ENCODE measurements at regions not wholly inside any gene's neighbourhood (a gene's known extent, or its start where the extent isn't known, plus 50 kb on each side); places are given as distances from the start of the nearest gene placed in this dataset.

DNA sequence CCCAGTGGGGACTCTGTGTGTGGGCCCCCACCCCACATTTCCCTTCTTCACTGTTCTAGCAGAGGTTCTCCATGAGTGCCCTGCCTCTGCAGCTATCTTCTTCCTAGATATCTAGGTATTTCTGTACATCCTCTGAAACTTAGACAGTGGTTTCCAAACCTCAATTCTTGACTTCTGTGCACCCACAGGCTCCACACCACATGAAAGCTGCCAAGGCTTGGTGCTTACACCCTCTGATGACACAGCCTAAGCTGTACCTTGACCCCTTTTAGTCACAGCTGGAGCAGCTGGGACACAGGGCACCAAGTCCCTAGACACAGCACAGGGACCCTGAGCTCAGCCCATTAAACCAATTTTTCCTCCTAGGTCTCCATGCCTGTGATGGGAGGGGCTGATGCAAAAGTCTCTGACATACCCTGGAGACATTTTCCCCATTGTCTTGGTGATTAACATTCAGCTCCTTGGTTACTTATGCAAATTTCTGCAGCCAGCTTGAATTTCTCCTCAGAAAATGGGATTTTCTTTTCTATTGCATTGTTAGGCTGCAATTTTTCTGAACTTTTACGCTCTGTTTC lies 304.5 kb downstream of the OTOL1 start:
- DNase-seq (ENCODE audit: low spot score) = no peak
- Mint-ChIP-seq H3K4me3 (no peak overlapping the region), H3K27ac (no peak overlapping the region), H3K9me3 (peaks cover 3% of the 10 kb centered on the region), H3K36me3 (ENCODE audit: low read depth) (no peaks in the 10 kb centered on the region), H3K4me1 (ENCODE audit: low read depth) (no peaks in the 10 kb centered on the region), H3K27me3 (ENCODE audit: insufficient read depth) (no peaks in the 10 kb centered on the region)
- intact Hi-C loops (cut with micrococcal nuclease) = loop anchor here (2.0 kb wide), 1 partner anchor 30 kb away; no protein-coding TSS in a partner anchor

DNA sequence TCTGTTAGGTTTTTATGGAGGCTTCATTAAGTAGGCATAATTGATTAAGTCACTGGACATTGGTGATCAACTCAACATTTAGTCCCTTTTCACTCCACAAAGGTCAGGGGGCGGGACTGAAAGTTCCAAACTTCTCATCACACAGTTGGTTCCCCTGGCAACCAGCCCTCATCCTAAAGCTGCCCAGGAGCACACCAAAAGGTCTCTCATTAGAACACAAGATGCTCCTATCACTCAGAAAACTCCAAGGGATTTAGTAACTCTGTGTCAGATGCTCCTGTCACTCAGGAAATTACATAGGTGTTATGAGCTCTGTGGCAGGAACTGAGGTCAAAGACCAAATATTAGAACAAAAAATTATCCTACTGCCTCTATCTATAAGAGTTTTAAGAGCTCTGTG lies 321.5 kb downstream of the OTOL1 start:
- no peak overlapping the region for H3K27ac Mint-ChIP-seq
- no peaks in the 10 kb centered on the region for H3K36me3 Mint-ChIP-seq (ENCODE audit: low read depth)
- H3K4me3 Mint-ChIP-seq = no peak overlapping the region
- no peak for DNase-seq (ENCODE audit: low spot score)
- intact Hi-C loops (cut with micrococcal nuclease) = no loop called here
- H3K4me1 Mint-ChIP-seq (ENCODE audit: low read depth) = no peaks in the 10 kb centered on the region
- no peaks in the 10 kb centered on the region for H3K27me3 Mint-ChIP-seq (ENCODE audit: insufficient read depth)
- no peaks in the 10 kb centered on the region for H3K9me3 Mint-ChIP-seq

DNA sequence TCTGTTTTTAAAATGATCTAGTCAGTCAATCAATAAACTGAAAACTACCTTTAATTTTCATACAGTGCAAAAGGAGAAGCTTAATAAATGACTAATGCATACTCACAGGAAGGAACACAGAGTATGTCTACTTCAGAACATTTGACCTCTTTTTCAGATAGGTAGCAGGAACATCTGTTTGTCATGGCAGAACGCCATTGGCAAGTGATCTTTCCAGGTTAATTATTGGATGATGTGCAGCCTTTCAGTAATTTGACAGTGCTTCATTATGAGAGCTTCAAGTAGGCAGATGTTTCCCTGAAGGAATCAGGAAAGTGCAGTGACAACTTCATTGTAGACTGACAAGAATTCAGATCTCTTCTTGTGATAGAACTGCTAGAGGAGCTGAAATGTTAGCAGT lies 325.0 kb downstream of the OTOL1 start:
- Mint-ChIP-seq H3K27ac (no peak overlapping the region), H3K36me3 (ENCODE audit: low read depth) (no peaks in the 10 kb centered on the region), H3K27me3 (ENCODE audit: insufficient read depth) (no peaks in the 10 kb centered on the region), H3K4me1 (ENCODE audit: low read depth) (no peaks in the 10 kb centered on the region), H3K4me3 (no peak overlapping the region), H3K9me3 (no peaks in the 10 kb centered on the region)
- no peak for DNase-seq (ENCODE audit: low spot score)
- intact Hi-C loops (cut with micrococcal nuclease) = no loop called here

DNA sequence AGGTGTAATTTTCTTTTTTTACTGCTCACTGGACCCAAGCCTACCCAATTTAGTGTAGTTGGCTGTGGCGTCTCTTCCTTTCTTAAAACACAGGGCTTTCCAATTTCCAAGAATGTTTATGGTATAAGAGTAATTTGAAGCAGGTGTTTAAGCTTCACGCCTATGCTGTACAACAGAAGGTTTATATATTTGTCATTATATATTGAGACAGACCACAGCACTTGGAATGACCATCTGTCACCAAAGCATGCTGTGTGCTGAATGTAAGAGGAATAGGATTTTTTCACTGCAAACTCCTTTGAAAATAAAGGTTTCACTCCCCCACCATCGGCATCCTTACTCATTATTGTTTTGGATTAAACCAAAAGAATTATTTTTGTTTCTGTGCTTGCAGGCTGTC lies 325.7 kb downstream of the OTOL1 start:
- intact Hi-C loops (cut with micrococcal nuclease) = no loop called here
- Mint-ChIP-seq H3K27ac (no peak overlapping the region), H3K9me3 (no peaks in the 10 kb centered on the region), H3K4me3 (no peak overlapping the region), H3K36me3 (ENCODE audit: low read depth) (no peaks in the 10 kb centered on the region), H3K4me1 (ENCODE audit: low read depth) (no peaks in the 10 kb centered on the region), H3K27me3 (ENCODE audit: insufficient read depth) (no peaks in the 10 kb centered on the region)
- DNase-seq (ENCODE audit: low spot score) = no peak

DNA sequence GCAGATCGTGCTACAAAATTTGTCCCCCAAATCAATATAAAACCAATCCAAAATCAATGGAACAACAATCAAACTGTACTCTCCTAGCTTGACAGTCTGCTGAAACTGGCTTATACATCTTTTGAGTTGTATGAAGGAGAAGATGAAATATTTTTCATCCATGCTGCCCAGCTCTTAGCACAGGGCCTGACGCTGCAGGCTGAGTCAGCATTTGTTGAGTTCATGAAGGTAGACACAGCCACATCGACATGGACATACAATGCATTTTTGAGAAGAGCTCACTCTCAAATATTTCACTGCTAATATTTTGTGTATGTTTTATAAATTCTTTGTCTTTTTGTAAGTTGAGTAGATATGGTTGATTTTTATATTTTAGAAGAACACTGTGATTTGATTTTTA lies 327.3 kb downstream of the OTOL1 start:
- Mint-ChIP-seq H3K27me3 (ENCODE audit: insufficient read depth) (no peaks in the 10 kb centered on the region), H3K4me1 (ENCODE audit: low read depth) (no peaks in the 10 kb centered on the region), H3K27ac (no peak overlapping the region), H3K9me3 (no peaks in the 10 kb centered on the region), H3K36me3 (ENCODE audit: low read depth) (no peaks in the 10 kb centered on the region), H3K4me3 (no peak overlapping the region)
- no peak for DNase-seq (ENCODE audit: low spot score)
- intact Hi-C loops (cut with micrococcal nuclease) = no loop called here

DNA sequence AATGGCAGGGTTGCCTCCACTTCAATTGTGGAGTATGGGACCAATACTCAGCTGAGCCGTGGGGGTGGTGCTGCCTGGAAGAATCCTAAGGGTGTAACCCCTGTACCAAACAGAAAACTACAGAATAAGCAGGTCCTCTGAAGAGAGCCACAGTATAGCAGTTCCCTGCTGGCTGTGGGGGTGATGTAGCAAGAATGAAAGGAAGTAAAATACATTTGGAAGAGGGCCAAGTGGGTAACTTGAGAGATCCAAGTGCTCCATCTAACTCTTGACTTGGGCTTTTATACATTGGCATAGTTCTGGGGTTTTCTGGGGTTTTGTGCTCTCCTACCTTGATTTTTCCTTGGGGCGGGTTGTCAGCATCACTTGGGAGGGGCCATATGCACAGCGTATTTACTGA lies 341.4 kb downstream of the OTOL1 start:
- intact Hi-C loops (cut with micrococcal nuclease) = no loop called here
- no peaks in the 10 kb centered on the region for H3K27me3 Mint-ChIP-seq (ENCODE audit: insufficient read depth)
- H3K4me3 Mint-ChIP-seq = no peak overlapping the region
- H3K4me1 Mint-ChIP-seq (ENCODE audit: low read depth) = no peaks in the 10 kb centered on the region
- no peaks in the 10 kb centered on the region for H3K36me3 Mint-ChIP-seq (ENCODE audit: low read depth)
- H3K27ac Mint-ChIP-seq = no peak overlapping the region
- no peaks in the 10 kb centered on the region for H3K9me3 Mint-ChIP-seq
- no peak for DNase-seq (ENCODE audit: low spot score)

DNA sequence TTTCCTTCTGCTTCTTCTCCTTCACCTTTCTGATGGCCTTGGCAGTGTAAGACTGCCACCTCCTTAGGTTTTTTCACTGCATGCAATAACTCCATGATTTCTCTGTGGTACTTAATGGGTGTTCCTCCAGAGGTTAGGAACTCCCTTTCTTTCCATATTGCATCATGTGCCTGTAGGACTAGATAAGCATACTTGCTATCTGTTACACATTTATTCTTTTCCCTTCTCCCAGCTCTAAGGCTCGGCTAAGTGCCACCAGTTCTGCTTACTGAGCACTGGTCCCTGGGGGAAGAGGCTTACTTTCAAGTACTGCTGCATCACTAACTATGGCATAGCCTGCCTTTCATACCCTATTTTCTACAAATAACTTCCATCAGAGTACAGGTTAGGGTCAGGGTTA lies 351.8 kb downstream of the OTOL1 start:
- H3K36me3 Mint-ChIP-seq (ENCODE audit: low read depth) = no peaks in the 10 kb centered on the region
- no peak for DNase-seq (ENCODE audit: low spot score)
- no peaks in the 10 kb centered on the region for H3K4me1 Mint-ChIP-seq (ENCODE audit: low read depth)
- no peak overlapping the region for H3K27ac Mint-ChIP-seq
- H3K27me3 Mint-ChIP-seq (ENCODE audit: insufficient read depth) = no peaks in the 10 kb centered on the region
- no peak overlapping the region for H3K4me3 Mint-ChIP-seq
- intact Hi-C loops (cut with micrococcal nuclease) = no loop called here
- H3K9me3 Mint-ChIP-seq = no peaks in the 10 kb centered on the region

DNA sequence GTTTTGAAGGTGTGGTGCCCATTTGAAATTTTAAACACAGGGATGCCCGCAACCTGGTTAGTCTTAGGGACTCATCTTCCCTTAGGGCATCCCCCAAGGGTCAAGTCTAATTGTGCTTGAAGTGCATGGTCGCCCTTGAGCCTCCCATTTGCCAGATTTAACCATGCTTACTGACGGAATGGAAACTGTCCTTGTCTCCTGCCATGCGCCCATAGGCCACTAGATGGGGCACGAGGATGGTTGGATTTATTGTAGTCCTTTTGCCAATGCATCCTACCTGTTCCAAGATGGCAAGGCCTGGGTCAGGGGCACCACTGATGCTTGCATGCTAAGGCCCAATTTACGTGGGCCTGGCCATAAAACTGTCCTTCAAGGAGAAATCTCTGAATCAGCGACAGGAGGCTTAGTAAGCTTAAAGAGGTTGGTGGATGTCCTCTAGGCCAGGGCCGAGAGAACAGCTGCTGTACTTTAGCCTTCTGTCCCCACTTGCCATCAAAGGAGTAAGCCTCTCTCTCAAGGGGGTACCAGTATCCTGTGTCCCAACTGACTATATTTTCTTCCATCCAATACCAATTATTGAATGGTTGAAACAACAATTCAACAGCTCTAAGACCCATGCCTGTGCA lies 355.4 kb downstream of the OTOL1 start:
- H3K36me3 Mint-ChIP-seq (ENCODE audit: low read depth) = no peaks in the 10 kb centered on the region
- H3K4me1 Mint-ChIP-seq (ENCODE audit: low read depth) = no peaks in the 10 kb centered on the region
- intact Hi-C loops (cut with micrococcal nuclease) = no loop called here
- no peak overlapping the region for H3K4me3 Mint-ChIP-seq
- no peaks in the 10 kb centered on the region for H3K9me3 Mint-ChIP-seq
- no peak overlapping the region for H3K27ac Mint-ChIP-seq
- peak; percentile 17 for DNase-seq (ENCODE audit: low spot score)
- H3K27me3 Mint-ChIP-seq (ENCODE audit: insufficient read depth) = no peaks in the 10 kb centered on the region

DNA sequence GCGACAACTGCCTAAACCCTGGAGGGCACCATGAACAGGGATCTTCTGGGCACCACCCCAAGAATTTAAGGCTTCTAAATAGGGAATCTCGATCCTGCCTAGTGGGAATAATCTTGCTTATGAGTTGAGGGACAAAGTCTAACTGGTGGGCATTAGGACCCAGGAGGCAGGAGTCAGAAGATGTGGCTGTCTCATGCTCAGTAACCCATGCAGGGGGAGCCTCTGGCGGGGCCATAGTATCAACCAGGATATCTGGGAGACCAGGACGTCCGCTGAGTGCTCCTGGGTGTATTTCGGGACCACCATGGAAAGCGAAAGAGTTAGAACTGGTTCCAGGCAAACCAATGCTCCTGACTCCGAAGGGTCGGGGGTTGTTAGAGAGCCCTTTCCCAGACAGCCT lies 356.1 kb downstream of the OTOL1 start:
- intact Hi-C loops (cut with micrococcal nuclease) = no loop called here
- H3K36me3 Mint-ChIP-seq (ENCODE audit: low read depth) = no peaks in the 10 kb centered on the region
- DNase-seq (ENCODE audit: low spot score) = no peak
- no peak overlapping the region for H3K4me3 Mint-ChIP-seq
- no peaks in the 10 kb centered on the region for H3K4me1 Mint-ChIP-seq (ENCODE audit: low read depth)
- no peak overlapping the region for H3K27ac Mint-ChIP-seq
- H3K27me3 Mint-ChIP-seq (ENCODE audit: insufficient read depth) = no peaks in the 10 kb centered on the region
- H3K9me3 Mint-ChIP-seq = no peaks in the 10 kb centered on the region

DNA sequence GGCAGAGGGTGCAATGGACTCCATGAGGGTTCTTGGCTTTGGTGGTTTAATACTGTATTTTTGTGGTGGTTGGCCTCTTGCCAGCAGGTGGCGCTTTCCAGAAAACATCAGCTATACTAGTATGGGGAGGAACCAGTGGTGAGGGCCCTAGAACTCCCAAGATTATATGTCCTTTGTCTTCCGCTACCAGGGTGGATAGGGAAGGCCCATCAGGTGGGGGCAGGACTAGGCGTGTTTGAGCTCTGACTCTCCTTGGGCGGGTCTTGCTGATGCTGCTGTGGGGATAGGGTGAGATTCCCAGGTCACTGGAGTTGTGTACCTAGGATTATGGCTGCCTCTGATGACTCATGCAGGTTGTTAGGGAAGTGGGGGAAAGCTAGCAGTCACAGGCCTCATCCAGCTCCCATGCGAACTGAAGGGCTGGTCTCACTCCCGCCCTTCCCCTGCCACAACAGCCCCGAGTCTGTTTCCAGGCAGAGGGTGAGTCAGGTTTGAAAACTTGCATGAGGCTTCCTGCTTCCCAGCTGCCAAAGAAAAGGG lies 357.7 kb downstream of the OTOL1 start:
- Mint-ChIP-seq H3K4me3 (no peak overlapping the region), H3K9me3 (no peaks in the 10 kb centered on the region), H3K36me3 (ENCODE audit: low read depth) (no peaks in the 10 kb centered on the region), H3K27ac (no peak overlapping the region), H3K27me3 (ENCODE audit: insufficient read depth) (no peaks in the 10 kb centered on the region), H3K4me1 (ENCODE audit: low read depth) (no peaks in the 10 kb centered on the region)
- DNase-seq (ENCODE audit: low spot score) = no peak
- intact Hi-C loops (cut with micrococcal nuclease) = no loop called here

DNA sequence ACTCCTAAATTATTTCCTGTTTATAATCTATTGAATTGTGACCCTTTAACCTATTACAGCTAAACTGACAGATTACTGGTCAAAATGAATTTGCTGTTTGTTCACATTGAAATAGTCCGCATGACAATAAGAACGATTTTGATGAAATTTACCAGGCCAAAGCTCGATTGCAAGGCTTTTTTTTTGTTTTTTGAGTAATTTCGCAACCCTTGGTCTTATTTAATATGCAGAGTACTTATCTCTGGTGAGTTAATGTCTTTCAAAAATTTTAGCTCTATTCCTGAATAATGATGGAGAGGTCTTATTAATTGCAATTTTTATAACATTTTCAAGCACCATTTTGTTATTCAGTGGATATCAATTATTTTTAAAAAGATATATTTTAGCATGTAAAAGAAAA lies 362.4 kb downstream of the OTOL1 start:
- Mint-ChIP-seq H3K27ac (no peak overlapping the region), H3K9me3 (no peaks in the 10 kb centered on the region), H3K4me3 (no peak overlapping the region), H3K36me3 (ENCODE audit: low read depth) (no peaks in the 10 kb centered on the region), H3K27me3 (ENCODE audit: insufficient read depth) (no peaks in the 10 kb centered on the region), H3K4me1 (ENCODE audit: low read depth) (no peaks in the 10 kb centered on the region)
- DNase-seq (ENCODE audit: low spot score) = no peak
- intact Hi-C loops (cut with micrococcal nuclease) = no loop called here

DNA sequence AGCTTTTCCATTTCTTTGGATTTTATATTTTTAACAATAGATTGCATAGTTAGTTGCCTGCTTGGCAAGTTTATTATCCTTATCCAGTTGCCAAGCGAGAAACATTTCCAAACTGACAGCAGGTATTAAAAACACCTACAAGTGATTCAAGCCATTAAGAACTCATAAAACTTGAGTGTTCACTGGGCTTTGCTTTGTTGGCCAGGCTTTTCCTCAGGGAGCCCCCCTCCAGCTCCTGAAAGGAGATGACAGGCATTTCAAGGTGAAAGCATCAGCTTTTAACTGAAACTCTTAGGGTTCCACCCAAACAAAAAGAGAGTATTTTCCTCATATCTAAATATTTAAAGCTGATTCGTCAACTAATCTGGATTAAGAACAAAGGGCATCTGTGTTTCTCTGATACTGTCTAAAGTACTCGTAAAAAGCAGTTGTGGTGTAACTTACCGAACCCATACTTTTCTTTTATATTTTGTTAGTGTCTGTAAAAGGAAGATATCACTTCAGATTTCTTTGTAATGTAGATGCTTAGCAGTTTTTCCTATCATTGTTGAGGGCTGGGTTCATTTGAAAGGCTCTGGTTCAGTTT lies 363.4 kb downstream of the OTOL1 start:
- no peak for DNase-seq (ENCODE audit: low spot score)
- Mint-ChIP-seq H3K9me3 (no peaks in the 10 kb centered on the region), H3K27ac (no peak overlapping the region), H3K36me3 (ENCODE audit: low read depth) (no peaks in the 10 kb centered on the region), H3K4me1 (ENCODE audit: low read depth) (no peaks in the 10 kb centered on the region), H3K4me3 (no peak overlapping the region), H3K27me3 (ENCODE audit: insufficient read depth) (no peaks in the 10 kb centered on the region)
- intact Hi-C loops (cut with micrococcal nuclease) = no loop called here

DNA sequence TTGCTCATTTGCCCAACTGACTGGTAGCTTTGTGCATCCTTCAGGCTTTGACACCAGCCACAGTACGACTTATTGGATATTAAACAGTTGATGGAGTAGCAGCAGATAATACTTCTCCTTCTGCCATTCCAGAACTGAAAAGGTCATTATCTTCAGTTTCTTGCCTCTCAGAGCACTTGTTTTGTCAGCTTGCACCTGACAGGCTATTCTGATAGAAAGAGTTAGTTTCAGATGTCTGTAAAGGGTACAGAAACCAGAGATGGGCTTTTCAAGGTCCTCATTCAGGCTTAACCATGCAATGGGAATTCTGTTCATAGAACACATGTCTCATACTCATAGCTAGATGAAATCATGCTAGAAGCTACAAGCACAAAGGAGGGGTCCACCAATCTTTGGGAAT lies 367.2 kb downstream of the OTOL1 start:
- intact Hi-C loops (cut with micrococcal nuclease) = no loop called here
- H3K27me3 Mint-ChIP-seq (ENCODE audit: insufficient read depth) = no peaks in the 10 kb centered on the region
- no peaks in the 10 kb centered on the region for H3K36me3 Mint-ChIP-seq (ENCODE audit: low read depth)
- no peaks in the 10 kb centered on the region for H3K9me3 Mint-ChIP-seq
- no peak overlapping the region for H3K27ac Mint-ChIP-seq
- H3K4me3 Mint-ChIP-seq = no peak overlapping the region
- no peaks in the 10 kb centered on the region for H3K4me1 Mint-ChIP-seq (ENCODE audit: low read depth)
- no peak for DNase-seq (ENCODE audit: low spot score)

Data from activated T-helper 1 cell treated with anti-CD3 and anti-CD28 coated beads, Interleukin-12 subunit alpha, Interleukin-12 subunit beta, Interleukin-2, Interleukin-4 antibody, amounts not matched to agents 30 ng/mL and 10 ng/mL and 1 ng/mL, durations not matched to agents 14 hours and 24 hours and 36 hours (primary cell).